AG04450 (cell line): ENCODE measurements at regions not wholly inside any gene's neighbourhood (a gene's known extent, or its start where the extent isn't known, plus 50 kb on each side); places are given as distances from the start of the nearest gene placed in this dataset.

Experiments
- CTCF ChIA-PET: fragments of 300-600, 350-600 bp; formaldehyde crosslinking; extraction: SDS; loops from one replicate; lab custom pipeline; 2022; ENCODE audit warnings: antibody characterized with exemption, inconsistent platforms; lab: Charles Lee
- POLR2A ChIA-PET: fragments of 350-600 bp; formaldehyde crosslinking; extraction: SDS; loops from one replicate; lab custom pipeline; 2021; ENCODE audit warnings: antibody characterized with exemption, inconsistent platforms; lab: Yijun Ruan, JAX
- DNase-seq: peaks from one replicate; pipeline ENCODE4 v3.0.0-alpha.2; 2011; ENCODE audit warnings: low read depth, low spot score
- H3K27ac ChIP-seq: one replicate; pipeline ENCODE4 v1.5.1; 2012; ENCODE audit warnings: low read depth, low read length, control low read depth
- H3K27me3 ChIP-seq: one replicate; pipeline ENCODE4 v1.6.0; 2012; ENCODE audit warnings: low read length; ENCODE audit not compliant: control insufficient read depth, insufficient read depth
- H3K4me3 ChIP-seq: 2 replicates; pipeline ENCODE4 v1.5.1; 2011; ENCODE audit warnings: mild to moderate bottlenecking, low read depth, low read length, control low read depth
- H3K9me3 ChIP-seq: 2 replicates; pipeline ENCODE4 v1.5.1; 2012; ENCODE audit warnings: low read length; ENCODE audit not compliant: control insufficient read depth, insufficient read depth
- TF ChIP-seq, protein P1 (sequence below): IDR thresholded peaks from 2 replicates; pipeline ENCODE4 v1.5.1; 2011; ENCODE audit warnings: low read depth, low read length, control low read depth, inconsistent platforms

DNA sequence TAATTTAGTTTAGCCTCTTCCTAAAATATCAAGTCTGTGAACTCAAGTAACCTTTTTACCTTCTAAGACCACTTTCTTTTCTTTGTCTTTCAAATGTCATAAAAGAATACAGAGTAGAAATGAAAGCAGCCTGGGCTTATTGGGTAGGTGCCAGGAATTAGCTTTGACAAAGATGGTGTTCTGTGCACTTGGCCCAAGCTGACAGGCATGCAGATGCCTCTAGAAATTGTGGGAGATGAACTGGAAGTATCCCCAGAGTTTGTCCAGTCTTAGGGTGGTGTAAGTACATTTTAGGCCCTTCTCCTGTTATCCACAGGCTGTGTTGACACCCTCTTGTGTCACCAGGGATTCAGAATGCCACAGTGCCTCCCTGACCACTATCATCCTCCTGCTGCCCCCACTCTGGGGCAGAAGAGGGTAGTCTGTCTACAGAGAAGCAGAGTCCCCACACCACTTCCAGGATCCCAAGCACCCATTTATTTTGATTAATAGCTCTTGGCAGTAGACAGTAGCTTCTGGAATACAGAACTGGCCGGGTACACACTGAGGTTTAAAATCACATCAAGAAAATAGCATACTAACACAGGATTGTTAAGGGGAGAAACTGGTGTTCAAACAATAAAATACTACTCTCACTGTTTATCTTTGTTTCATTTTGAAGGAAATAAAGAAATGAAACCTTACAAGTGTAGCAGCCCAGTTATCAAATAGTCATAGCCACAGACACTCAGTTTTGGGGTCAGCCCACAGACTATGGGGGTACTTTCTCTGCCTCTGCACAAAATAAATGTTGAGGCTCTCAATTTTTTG lies 343.2 kb downstream of the KCNRG start:
- CTCF ChIA-PET = interaction anchor here (0.5 kb wide), 1 partner anchor 555 kb away, joined by 3 read pairs; no protein-coding TSS in a partner anchor

DNA sequence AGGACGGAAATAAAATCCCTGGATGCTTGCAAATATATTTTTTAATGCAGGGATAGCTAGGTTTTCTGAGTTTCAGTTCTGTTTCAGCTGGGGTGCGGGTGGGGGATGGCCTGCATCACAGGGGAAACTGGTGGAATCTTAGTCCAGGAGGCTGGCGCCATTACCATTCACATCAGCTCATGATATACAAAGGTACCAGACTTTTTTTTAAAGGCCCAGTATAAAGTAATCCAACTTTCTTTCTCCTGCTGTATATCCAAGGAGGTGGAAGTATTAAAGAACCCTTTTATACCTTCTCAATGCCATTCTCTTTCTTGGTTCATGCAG lies 343.8 kb downstream of the KCNRG start:
- CTCF ChIA-PET = interaction anchor here (0.5 kb wide), 1 partner anchor 555 kb away, joined by 3 read pairs; no protein-coding TSS in a partner anchor
- no peak for DNase-seq
- Histone ChIP-seq H3K27ac (no peak overlapping the region), H3K27me3 (no peaks in the 10 kb centered on the region), H3K9me3 (no peaks in the 10 kb centered on the region), H3K4me3 (no peak overlapping the region)
- POLR2A ChIA-PET = no interaction called here
- TF ChIP-seq, protein P1, sequence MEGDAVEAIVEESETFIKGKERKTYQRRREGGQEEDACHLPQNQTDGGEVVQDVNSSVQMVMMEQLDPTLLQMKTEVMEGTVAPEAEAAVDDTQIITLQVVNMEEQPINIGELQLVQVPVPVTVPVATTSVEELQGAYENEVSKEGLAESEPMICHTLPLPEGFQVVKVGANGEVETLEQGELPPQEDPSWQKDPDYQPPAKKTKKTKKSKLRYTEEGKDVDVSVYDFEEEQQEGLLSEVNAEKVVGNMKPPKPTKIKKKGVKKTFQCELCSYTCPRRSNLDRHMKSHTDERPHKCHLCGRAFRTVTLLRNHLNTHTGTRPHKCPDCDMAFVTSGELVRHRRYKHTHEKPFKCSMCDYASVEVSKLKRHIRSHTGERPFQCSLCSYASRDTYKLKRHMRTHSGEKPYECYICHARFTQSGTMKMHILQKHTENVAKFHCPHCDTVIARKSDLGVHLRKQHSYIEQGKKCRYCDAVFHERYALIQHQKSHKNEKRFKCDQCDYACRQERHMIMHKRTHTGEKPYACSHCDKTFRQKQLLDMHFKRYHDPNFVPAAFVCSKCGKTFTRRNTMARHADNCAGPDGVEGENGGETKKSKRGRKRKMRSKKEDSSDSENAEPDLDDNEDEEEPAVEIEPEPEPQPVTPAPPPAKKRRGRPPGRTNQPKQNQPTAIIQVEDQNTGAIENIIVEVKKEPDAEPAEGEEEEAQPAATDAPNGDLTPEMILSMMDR = no peak

More for the DNA sequence above, 343.2 kb downstream of the KCNRG start:
- POLR2A ChIA-PET = no interaction called here
- no peak overlapping the region for H3K27ac ChIP-seq
- H3K4me3 ChIP-seq = no peak overlapping the region
- no peaks in the 10 kb centered on the region for H3K9me3 ChIP-seq
- DNase-seq = no peak
- H3K27me3 ChIP-seq = no peaks in the 10 kb centered on the region
- TF ChIP-seq, protein P1 = no peak

DNA sequence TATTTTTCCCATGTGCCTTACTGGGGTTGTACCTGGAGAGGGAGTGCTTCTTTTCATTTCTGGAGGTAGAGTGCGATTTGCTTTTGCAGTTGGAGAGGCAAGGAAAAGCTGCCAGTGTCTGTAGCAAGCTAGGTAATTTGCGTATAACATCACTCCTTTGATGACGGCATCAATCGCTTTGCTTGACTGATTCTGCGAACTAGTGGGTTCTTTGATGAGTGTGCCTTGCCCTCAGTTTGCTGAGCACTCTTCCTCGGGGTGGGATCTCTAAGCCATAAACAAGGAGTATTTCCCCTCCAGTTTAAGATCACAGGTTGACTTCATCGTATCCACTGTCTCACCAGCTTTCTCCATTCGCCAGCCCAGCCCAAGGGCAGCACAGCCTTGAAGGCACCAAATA lies 344.5 kb downstream of the KCNRG start:
- ChIA-PET POLR2A (no interaction called here), CTCF (interaction anchor here (0.5 kb wide), 1 partner anchor 16 kb away, joined by 5 read pairs; no protein-coding TSS in a partner anchor)
- H3K4me3 ChIP-seq = no peak overlapping the region
- no peaks in the 10 kb centered on the region for H3K9me3 ChIP-seq
- no peak for DNase-seq
- H3K27ac ChIP-seq = no peak overlapping the region
- TF ChIP-seq, protein P1 = no peak
- H3K27me3 ChIP-seq = no peaks in the 10 kb centered on the region

DNA sequence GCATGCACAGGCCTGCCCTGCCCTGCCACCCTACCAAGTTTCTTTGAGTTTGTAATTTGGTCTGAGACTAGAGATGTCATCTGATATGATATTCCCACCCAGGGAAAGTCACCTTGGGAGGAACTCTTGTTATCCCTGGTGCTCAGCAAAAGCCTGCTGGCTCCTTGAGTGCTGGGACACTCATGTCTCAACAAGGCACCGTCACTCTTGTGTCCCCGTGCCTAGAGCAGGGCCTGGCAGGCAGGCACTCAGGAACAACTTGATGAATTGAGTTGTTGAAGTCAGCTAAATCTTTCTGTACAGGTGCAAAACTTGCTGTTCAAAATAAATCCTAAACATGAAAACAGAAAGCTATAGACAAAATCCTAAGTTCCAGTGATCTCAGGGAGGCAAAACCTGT lies 345.4 kb downstream of the KCNRG start:
- CTCF ChIA-PET = no interaction called here

DNA sequence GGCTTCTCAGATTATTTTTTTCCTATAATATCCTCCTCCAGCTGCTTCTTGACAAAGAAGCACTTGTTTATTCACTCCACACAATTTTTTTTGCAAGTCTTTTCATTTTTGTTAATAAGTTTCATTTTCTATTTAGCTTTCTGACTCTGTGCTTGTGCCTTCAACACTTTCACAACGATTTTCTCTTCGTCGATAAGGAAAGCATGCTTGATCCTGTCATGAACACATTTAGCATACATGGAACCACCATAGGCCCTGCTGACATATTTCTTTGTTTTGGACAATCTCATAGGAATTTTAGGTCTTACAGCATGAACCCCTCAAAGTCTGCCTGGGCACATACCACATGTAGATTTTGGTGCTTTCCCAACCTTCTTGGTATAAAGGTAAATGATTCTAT lies 346.0 kb downstream of the KCNRG start:
- TF ChIP-seq, protein P1 = no peak
- CTCF ChIA-PET = interaction anchor here (0.6 kb wide), 1 partner anchor 282 kb away, joined by 4 read pairs; no protein-coding TSS in a partner anchor
- no peaks in the 10 kb centered on the region for H3K27me3 ChIP-seq
- DNase-seq = no peak
- H3K27ac ChIP-seq = no peak overlapping the region
- POLR2A ChIA-PET = no interaction called here
- no peaks in the 10 kb centered on the region for H3K9me3 ChIP-seq
- no peak overlapping the region for H3K4me3 ChIP-seq

More for the DNA sequence above, 345.4 kb downstream of the KCNRG start:
- TF ChIP-seq, protein P1 = no peak
- POLR2A ChIA-PET = no interaction called here
- H3K9me3 ChIP-seq = no peaks in the 10 kb centered on the region
- H3K27me3 ChIP-seq = no peaks in the 10 kb centered on the region
- H3K27ac ChIP-seq = no peak overlapping the region
- no peak for DNase-seq
- no peak overlapping the region for H3K4me3 ChIP-seq
